ENCODE measurements at regions not wholly inside any gene's neighbourhood (a gene's known extent, or its start where the extent isn't known, plus 50 kb on each side); places are given as distances from the start of the nearest gene placed in this dataset.

- Mint-ChIP-seq H3K36me3 (no peaks in the 10 kb centered on the region), H3K4me3 (no peak overlapping the region), H3K27ac (no peak overlapping the region), H3K4me1 (no peaks in the 10 kb centered on the region), H3K9me3 (peaks cover 7 to 10% (median 8%) of the 10 kb centered on the region in 3 donors), H3K27me3 (no peaks in the 10 kb centered on the region)
- DNase-seq (no peak), ATAC-seq (replicated peaks in 1 of 4) (no peak)
- Histone ChIP-seq H3K27me3 (replicated peaks in 1 of 2; ENCODE audit: control insufficient read depth in 2 of 2, extremely low read depth in 1 of 2, insufficient read depth in 2 of 2, low read length in 1 of 2) (no peaks in the 10 kb centered on the region), H3K4me1 (ENCODE audit: control insufficient read depth in 1 of 2, extremely low read depth in 1 of 2, insufficient read depth in 2 of 2, low read length in 2 of 2) (no peaks in the 10 kb centered on the region), H3K9me3 (no peaks in the 10 kb centered on the region), H3K4me3 (ENCODE audit: control insufficient read depth in 1 of 2, extremely low read depth in 1 of 2, low read length in 1 of 2) (no peak overlapping the region), H3K36me3 (ENCODE audit: control insufficient read depth in 2 of 2, extremely low read depth in 1 of 2, insufficient read depth in 1 of 2, low read length in 1 of 2) (no peaks in the 10 kb centered on the region), H3K27ac (ENCODE audit: low read length) (no peak overlapping the region)
- POLR2A ChIA-PET, result interaction anchor here in 1 of 2 donors (0.7 kb wide), 1 partner anchor 46 kb away, joined by 5 read pairs; no protein-coding TSS in a partner anchor
- WGBS (ENCODE audit: insufficient coverage), result no CpG with 5 or more reads among the region's 4 CpGs
- CTCF ChIA-PET, result no interaction called here
These were observed 830.4 kb upstream of the RGS18 start for GRCh38 chr1:191327868-191328267.

GRCh38 chr1:191343816-191344215 lies 814.4 kb upstream of the RGS18 start:
- Mint-ChIP-seq H3K27me3 (no peaks in the 10 kb centered on the region), H3K4me1 (no peaks in the 10 kb centered on the region), H3K9me3 (peaks cover 7 to 25% (median 10%) of the 10 kb centered on the region in 3 donors), H3K27ac (no peak overlapping the region), H3K36me3 (no peaks in the 10 kb centered on the region), H3K4me3 (no peak overlapping the region)
- no peaks in the 10 kb centered on the region for H3K9me3 ChIP-seq
- ChIA-PET POLR2A (no interaction called here), CTCF (no interaction called here)
- H3K27me3 ChIP-seq (replicated peaks in 1 of 2; ENCODE audit: control insufficient read depth in 2 of 2, extremely low read depth in 1 of 2, insufficient read depth in 2 of 2, low read length in 1 of 2), result no peaks in the 10 kb centered on the region
- no peak for ATAC-seq (replicated peaks in 1 of 4)
- no peaks in the 10 kb centered on the region for H3K36me3 ChIP-seq (ENCODE audit: control insufficient read depth in 2 of 2, extremely low read depth in 1 of 2, insufficient read depth in 1 of 2, low read length in 1 of 2)
- WGBS (ENCODE audit: insufficient coverage), result no CpG with 5 or more reads among the region's 1 CpG
- no peak for DNase-seq
- H3K4me1 ChIP-seq (ENCODE audit: control insufficient read depth in 1 of 2, extremely low read depth in 1 of 2, insufficient read depth in 2 of 2, low read length in 2 of 2), result no peaks in the 10 kb centered on the region
- no peak overlapping the region for H3K4me3 ChIP-seq (ENCODE audit: control insufficient read depth in 1 of 2, extremely low read depth in 1 of 2, low read length in 1 of 2)
- H3K27ac ChIP-seq (ENCODE audit: low read length), result no peak overlapping the region

- CTCF ChIA-PET, result no interaction called here
- no peak overlapping the region for H3K4me3 Mint-ChIP-seq
- no peaks in the 10 kb centered on the region for H3K4me1 ChIP-seq (ENCODE audit: control insufficient read depth in 1 of 2, extremely low read depth in 1 of 2, insufficient read depth in 2 of 2, low read length in 2 of 2)
- DNase-seq (no peak), ATAC-seq (replicated peaks in 1 of 4) (no peak)
- H3K27ac ChIP-seq (ENCODE audit: low read length), result no peak overlapping the region
- no peak overlapping the region for H3K4me3 ChIP-seq (ENCODE audit: control insufficient read depth in 1 of 2, extremely low read depth in 1 of 2, low read length in 1 of 2)
- no peaks in the 10 kb centered on the region for H3K27me3 ChIP-seq (replicated peaks in 1 of 2; ENCODE audit: control insufficient read depth in 2 of 2, extremely low read depth in 1 of 2, insufficient read depth in 2 of 2, low read length in 1 of 2)
- no CpG with 5 or more reads among the region's 3 CpGs for WGBS (ENCODE audit: insufficient coverage)
- H3K27ac Mint-ChIP-seq, result no peak overlapping the region
- no peaks in the 10 kb centered on the region for H3K27me3 Mint-ChIP-seq
- no peaks in the 10 kb centered on the region for H3K36me3 Mint-ChIP-seq
- H3K9me3 Mint-ChIP-seq, result peaks cover 7 to 25% (median 10%) of the 10 kb centered on the region in 3 donors
- no peaks in the 10 kb centered on the region for H3K9me3 ChIP-seq
- POLR2A ChIA-PET, result no interaction called here
- H3K4me1 Mint-ChIP-seq, result no peaks in the 10 kb centered on the region
- H3K36me3 ChIP-seq (ENCODE audit: control insufficient read depth in 2 of 2, extremely low read depth in 1 of 2, insufficient read depth in 1 of 2, low read length in 1 of 2), result no peaks in the 10 kb centered on the region
These were observed 811.9 kb upstream of the RGS18 start for GRCh38 chr1:191346381-191346780.

GRCh38 chr1:191348328-191348727 lies 809.9 kb upstream of the RGS18 start:
- no peaks in the 10 kb centered on the region for H3K9me3 ChIP-seq

GRCh38 chr1:191350938-191351337 lies 807.3 kb upstream of the RGS18 start:
- H3K4me1 Mint-ChIP-seq, result no peaks in the 10 kb centered on the region
- WGBS (ENCODE audit: insufficient coverage), result no CpG with 5 or more reads among the region's 1 CpG
- POLR2A ChIA-PET, result no interaction called here

More at GRCh38 chr1:191348328-191348727, 809.9 kb upstream of the RGS18 start:
- Histone ChIP-seq H3K36me3 (ENCODE audit: control insufficient read depth in 2 of 2, extremely low read depth in 1 of 2, insufficient read depth in 1 of 2, low read length in 1 of 2) (no peaks in the 10 kb centered on the region), H3K27ac (ENCODE audit: low read length) (no peak overlapping the region), H3K27me3 (replicated peaks in 1 of 2; ENCODE audit: control insufficient read depth in 2 of 2, extremely low read depth in 1 of 2, insufficient read depth in 2 of 2, low read length in 1 of 2) (no peaks in the 10 kb centered on the region), H3K4me3 (ENCODE audit: control insufficient read depth in 1 of 2, extremely low read depth in 1 of 2, low read length in 1 of 2) (no peak overlapping the region), H3K4me1 (ENCODE audit: control insufficient read depth in 1 of 2, extremely low read depth in 1 of 2, insufficient read depth in 2 of 2, low read length in 2 of 2) (no peaks in the 10 kb centered on the region)
- ATAC-seq (replicated peaks in 1 of 4) (no peak), DNase-seq (no peak)
- Mint-ChIP-seq H3K9me3 (peaks cover 7 to 23% (median 12%) of the 10 kb centered on the region in 3 donors), H3K36me3 (no peaks in the 10 kb centered on the region), H3K27me3 (no peaks in the 10 kb centered on the region), H3K27ac (no peak overlapping the region), H3K4me1 (no peaks in the 10 kb centered on the region), H3K4me3 (no peak overlapping the region)
- CTCF ChIA-PET, result no interaction called here
- POLR2A ChIA-PET, result no interaction called here
- 80% methylated on average over 1 of the region's 3 CpGs for WGBS (ENCODE audit: insufficient coverage)

GRCh38 chr1:191358724-191359123 lies 799.5 kb upstream of the RGS18 start:
- H3K36me3 ChIP-seq (ENCODE audit: control insufficient read depth in 2 of 2, extremely low read depth in 1 of 2, insufficient read depth in 1 of 2, low read length in 1 of 2), result no peaks in the 10 kb centered on the region
- no peaks in the 10 kb centered on the region for H3K27me3 Mint-ChIP-seq
- peaks cover 19 to 26% (median 21%) of the 10 kb centered on the region in 3 donors for H3K9me3 Mint-ChIP-seq
- DNase-seq, result no peak
- no peaks in the 10 kb centered on the region for H3K36me3 Mint-ChIP-seq
- H3K4me1 Mint-ChIP-seq, result no peaks in the 10 kb centered on the region
- ATAC-seq (replicated peaks in 1 of 4), result no peak
- POLR2A ChIA-PET, result no interaction called here
- H3K27ac ChIP-seq (ENCODE audit: low read length), result no peak overlapping the region
- no peaks in the 10 kb centered on the region for H3K27me3 ChIP-seq (replicated peaks in 1 of 2; ENCODE audit: control insufficient read depth in 2 of 2, extremely low read depth in 1 of 2, insufficient read depth in 2 of 2, low read length in 1 of 2)
- H3K4me3 ChIP-seq (ENCODE audit: control insufficient read depth in 1 of 2, extremely low read depth in 1 of 2, low read length in 1 of 2), result no peak overlapping the region
- H3K4me1 ChIP-seq (ENCODE audit: control insufficient read depth in 1 of 2, extremely low read depth in 1 of 2, insufficient read depth in 2 of 2, low read length in 2 of 2), result no peaks in the 10 kb centered on the region
- no CpG with 5 or more reads among the region's 1 CpG for WGBS (ENCODE audit: insufficient coverage)
- CTCF ChIA-PET, result interaction anchor here in 1 of 2 donors (0.5 to 0.6 kb wide), 2 partner anchors 8 to 9 kb away, joined by 3 to 4 read pairs; no protein-coding TSS in a partner anchor
- no peak overlapping the region for H3K4me3 Mint-ChIP-seq
- H3K27ac Mint-ChIP-seq, result no peak overlapping the region
- H3K9me3 ChIP-seq, result no peaks in the 10 kb centered on the region

More at GRCh38 chr1:191350938-191351337, 807.3 kb upstream of the RGS18 start:
- Mint-ChIP-seq H3K9me3 (peaks cover 10 to 20% (median 17%) of the 10 kb centered on the region in 3 donors), H3K36me3 (no peaks in the 10 kb centered on the region), H3K4me3 (no peak overlapping the region), H3K27ac (no peak overlapping the region), H3K27me3 (no peaks in the 10 kb centered on the region)
- H3K27me3 ChIP-seq (replicated peaks in 1 of 2; ENCODE audit: control insufficient read depth in 2 of 2, extremely low read depth in 1 of 2, insufficient read depth in 2 of 2, low read length in 1 of 2), result no peaks in the 10 kb centered on the region
- no peak for ATAC-seq (replicated peaks in 1 of 4)
- H3K36me3 ChIP-seq (ENCODE audit: control insufficient read depth in 2 of 2, extremely low read depth in 1 of 2, insufficient read depth in 1 of 2, low read length in 1 of 2), result no peaks in the 10 kb centered on the region
- no peak overlapping the region for H3K4me3 ChIP-seq (ENCODE audit: control insufficient read depth in 1 of 2, extremely low read depth in 1 of 2, low read length in 1 of 2)
- H3K9me3 ChIP-seq, result no peaks in the 10 kb centered on the region
- H3K27ac ChIP-seq (ENCODE audit: low read length), result no peak overlapping the region
- no peaks in the 10 kb centered on the region for H3K4me1 ChIP-seq (ENCODE audit: control insufficient read depth in 1 of 2, extremely low read depth in 1 of 2, insufficient read depth in 2 of 2, low read length in 2 of 2)
- no peak for DNase-seq
- CTCF ChIA-PET, result interaction anchor here in 1 of 2 donors (0.7 kb wide), 1 partner anchor 8 kb away, joined by 3 read pairs; no protein-coding TSS in a partner anchor

- Mint-ChIP-seq H3K27ac (no peak overlapping the region), H3K4me1 (no peaks in the 10 kb centered on the region), H3K4me3 (no peak overlapping the region), H3K27me3 (no peaks in the 10 kb centered on the region), H3K9me3 (peaks cover 16 to 36% (median 17%) of the 10 kb centered on the region in 3 donors), H3K36me3 (no peaks in the 10 kb centered on the region)
- POLR2A ChIA-PET, result no interaction called here
- no peaks in the 10 kb centered on the region for H3K4me1 ChIP-seq (ENCODE audit: control insufficient read depth in 1 of 2, extremely low read depth in 1 of 2, insufficient read depth in 2 of 2, low read length in 2 of 2)
- H3K36me3 ChIP-seq (ENCODE audit: control insufficient read depth in 2 of 2, extremely low read depth in 1 of 2, insufficient read depth in 1 of 2, low read length in 1 of 2), result no peaks in the 10 kb centered on the region
- CTCF ChIA-PET, result no interaction called here
- H3K27me3 ChIP-seq (replicated peaks in 1 of 2; ENCODE audit: control insufficient read depth in 2 of 2, extremely low read depth in 1 of 2, insufficient read depth in 2 of 2, low read length in 1 of 2), result no peaks in the 10 kb centered on the region
- H3K27ac ChIP-seq (ENCODE audit: low read length), result no peak overlapping the region
- DNase-seq (no peak), ATAC-seq (replicated peaks in 1 of 4) (no peak)
- no peaks in the 10 kb centered on the region for H3K9me3 ChIP-seq
- H3K4me3 ChIP-seq (ENCODE audit: control insufficient read depth in 1 of 2, extremely low read depth in 1 of 2, low read length in 1 of 2), result no peak overlapping the region
- WGBS (ENCODE audit: insufficient coverage), result no CpG with 5 or more reads among the region's 1 CpG
These were observed 791.6 kb upstream of the RGS18 start for GRCh38 chr1:191366686-191367085.

All from T-cell (primary cell).